Psoas muscle (tissue), 7 donors: ENCODE measurements at regions not wholly inside any gene's neighbourhood (a gene's known extent, or its start where the extent isn't known, plus 50 kb on each side); places are given as distances from the start of the nearest gene placed in this dataset.

Experiments used
- ATAC-seq, 4 donors: fragments of 200-7000 bp; cut with Tn5 transposase; one replicate each; pipeline ENCODE4 v1.9.1; 2020; ENCODE audit warnings: moderate library complexity in 3 of 4, mild to moderate bottlenecking in 2 of 4
- DNase-seq, 2 donors: peaks; one replicate each; pipeline ENCODE4 v3.0.0-alpha.2; 2020
- H3K27ac ChIP-seq: fragments of 200-600 bp; one replicate; pipeline ENCODE4 v1.8.0; 2022
- H3K27me3 ChIP-seq, 3 donors: fragments of 200-600 bp in 1 of 3; one replicate each; pipeline versions ENCODE4 v1.6.1 to v1.8.0; 2013 to 2022; ENCODE audit warnings: low read length in 2 of 3, mild to moderate bottlenecking in 2 of 3, moderate library complexity in 1 of 3; ENCODE audit not compliant: insufficient read depth in 3 of 3
- H3K36me3 ChIP-seq, 2 donors: fragments of 200-600 bp in 1 of 2; one replicate each; pipeline versions ENCODE4 v1.6.1 to v1.8.0; 2013 to 2022; ENCODE audit warnings: low read depth in 1 of 2, mild to moderate bottlenecking in 1 of 2, moderate library complexity in 1 of 2; ENCODE audit not compliant: insufficient read depth in 1 of 2
- H3K4me1 ChIP-seq: fragments of 200-600 bp; one replicate; pipeline ENCODE4 v1.8.0; 2022
- H3K4me3 ChIP-seq: fragments of 200-600 bp; one replicate; pipeline ENCODE4 v1.8.0; 2022; ENCODE audit warnings: mild to moderate bottlenecking
- H3K9me3 ChIP-seq: fragments of 200-600 bp; one replicate; pipeline ENCODE4 v1.8.0; 2022
- WGBS, 3 donors: extraction: QIAGEN DNeasy Blood & Tissue Kit; methylation state at CpG; one replicate each; pipeline versions ENCODE4 v1.1.6 to v1.1.7; 2013; 5-methylcytosine and 5-hydroxymethylcytosine counted together
- intact Hi-C, 2 donors: fragments of 100-400 bp; cut with DNase I; formaldehyde crosslinking; loops; one replicate each; pipeline versions ENCODE4 v1.11.0 to v1.14.2; 2022
- TF ChIP-seq, protein P1 (sequence below): fragments of 200-600 bp; IDR thresholded peaks from one replicate; pipeline ENCODE4 v1.8.0; 2022; ENCODE audit warnings: antibody characterized with exemption
- donor health status: healthy with polysubstance abuse.
- donor health status: DM: no; HTN: no; CAD: no; lungs with moderate emphysema.
- donor health status: Bipolar disorder and iron deficiency.
- donor health status: healthy.
- donor health status: DM: yes; HTN: yes; CAD: no.
- donor health status: DM: no; HTN: no; CAD: no.
- donor health status: DM: yes; HTN: yes; CAD: no.

DNA sequence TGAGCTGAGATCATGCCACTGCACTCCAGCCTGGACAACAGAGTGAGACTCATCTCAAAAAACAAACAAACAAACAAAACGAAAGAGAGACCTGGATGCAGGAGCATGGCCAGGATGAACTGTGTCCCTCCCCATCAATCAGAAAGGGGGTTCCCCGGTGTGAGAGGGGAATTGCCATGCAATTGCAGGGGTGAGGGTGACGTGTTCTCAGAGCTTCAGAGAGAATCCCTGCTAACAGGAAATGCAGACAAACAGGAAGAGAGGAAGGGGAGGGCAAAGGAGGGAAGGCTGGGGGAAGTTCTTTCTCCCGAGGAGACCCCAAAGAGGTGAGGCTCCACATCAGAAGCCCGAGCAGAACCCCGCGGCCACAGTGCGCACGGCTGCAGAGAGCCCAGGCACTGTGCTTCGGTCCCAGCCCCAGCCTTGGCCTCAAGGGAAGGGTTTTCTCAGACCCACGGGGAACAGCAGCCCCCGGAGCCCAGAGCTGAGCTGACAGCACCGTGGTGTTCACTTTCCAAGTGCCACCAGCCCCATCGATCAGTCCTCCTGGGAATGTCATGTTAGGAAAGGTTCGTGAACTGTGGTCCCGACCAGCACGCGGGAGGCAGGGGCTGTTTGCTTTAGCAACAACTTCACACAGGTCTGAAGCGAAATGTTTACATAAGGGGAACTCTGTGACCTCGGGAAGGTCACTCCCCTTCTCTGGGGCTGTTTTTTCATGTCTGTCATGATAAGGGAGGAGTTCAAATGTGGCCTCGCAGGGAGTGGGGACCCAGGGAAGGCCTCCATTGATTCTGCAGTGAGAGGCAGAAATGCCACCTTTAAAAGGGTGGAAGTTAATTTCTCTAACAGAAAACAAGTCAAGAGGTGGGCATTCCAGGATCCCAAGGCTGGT, 108.0 kb upstream of the ANO1 start:
- Histone ChIP-seq H3K27ac (no peak overlapping the region), H3K4me1 (no peaks in the 10 kb centered on the region), H3K36me3 (no peaks in the 10 kb centered on the region), H3K27me3 (peaks cover 0 to 33% (median 8%) of the 10 kb centered on the region in 3 donors), H3K9me3 (no peaks in the 10 kb centered on the region), H3K4me3 (no peak overlapping the region)
- no peak for DNase-seq
- TF ChIP-seq, protein P1, sequence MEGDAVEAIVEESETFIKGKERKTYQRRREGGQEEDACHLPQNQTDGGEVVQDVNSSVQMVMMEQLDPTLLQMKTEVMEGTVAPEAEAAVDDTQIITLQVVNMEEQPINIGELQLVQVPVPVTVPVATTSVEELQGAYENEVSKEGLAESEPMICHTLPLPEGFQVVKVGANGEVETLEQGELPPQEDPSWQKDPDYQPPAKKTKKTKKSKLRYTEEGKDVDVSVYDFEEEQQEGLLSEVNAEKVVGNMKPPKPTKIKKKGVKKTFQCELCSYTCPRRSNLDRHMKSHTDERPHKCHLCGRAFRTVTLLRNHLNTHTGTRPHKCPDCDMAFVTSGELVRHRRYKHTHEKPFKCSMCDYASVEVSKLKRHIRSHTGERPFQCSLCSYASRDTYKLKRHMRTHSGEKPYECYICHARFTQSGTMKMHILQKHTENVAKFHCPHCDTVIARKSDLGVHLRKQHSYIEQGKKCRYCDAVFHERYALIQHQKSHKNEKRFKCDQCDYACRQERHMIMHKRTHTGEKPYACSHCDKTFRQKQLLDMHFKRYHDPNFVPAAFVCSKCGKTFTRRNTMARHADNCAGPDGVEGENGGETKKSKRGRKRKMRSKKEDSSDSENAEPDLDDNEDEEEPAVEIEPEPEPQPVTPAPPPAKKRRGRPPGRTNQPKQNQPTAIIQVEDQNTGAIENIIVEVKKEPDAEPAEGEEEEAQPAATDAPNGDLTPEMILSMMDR = no peak
- intact Hi-C loops = no loop called here
- ATAC-seq = no peak
- 34 to 37% (median 35%) methylated on average over 21 of the region's 21 CpGs for WGBS, 3 donors

DNA sequence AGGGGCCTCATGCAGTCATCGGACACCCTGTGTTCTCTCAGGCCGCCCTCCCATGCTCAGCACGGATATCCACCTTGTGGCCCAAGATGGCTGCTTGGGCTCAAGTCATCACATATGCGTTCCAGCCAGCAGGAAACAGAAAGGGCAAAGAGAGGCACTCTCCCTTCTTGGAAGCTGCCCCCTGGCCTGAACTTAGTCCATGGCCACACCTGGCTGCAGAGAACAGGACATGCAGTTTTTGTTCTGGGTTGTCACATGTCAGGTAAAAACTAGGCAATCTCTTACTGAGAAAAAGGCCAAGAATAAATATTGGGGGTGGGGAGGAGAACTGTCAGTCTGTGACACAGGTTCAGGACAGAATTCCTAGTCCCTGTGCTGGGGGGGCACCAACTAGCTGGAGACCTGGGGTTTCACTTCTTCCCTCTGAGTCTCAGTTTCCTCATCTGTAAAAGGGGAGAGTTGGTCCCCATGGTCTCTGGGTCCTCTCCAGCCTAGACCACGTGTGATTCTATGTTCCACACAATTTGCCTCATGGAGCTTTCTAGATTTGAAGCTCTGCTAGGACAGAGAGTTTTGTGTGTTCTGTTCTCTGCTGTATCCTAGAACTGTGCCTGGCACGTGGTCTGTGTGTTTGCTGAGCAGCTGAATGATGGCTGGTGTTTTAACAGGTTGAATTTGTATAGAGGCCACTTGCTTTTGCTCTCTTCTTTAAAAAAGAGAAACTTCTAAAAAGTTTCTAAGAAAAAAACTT, 107.2 kb upstream of the ANO1 start:
- Histone ChIP-seq H3K27me3 (peaks cover 0 to 33% (median 7%) of the 10 kb centered on the region in 3 donors), H3K4me1 (no peaks in the 10 kb centered on the region), H3K36me3 (no peaks in the 10 kb centered on the region), H3K4me3 (no peak overlapping the region), H3K9me3 (no peaks in the 10 kb centered on the region), H3K27ac (no peak overlapping the region)
- TF ChIP-seq, protein P1 = no peak
- 83 to 88% (median 86%) methylated on average over 6 of the region's 6 CpGs for WGBS, 3 donors
- DNase-seq (no peak), ATAC-seq (no peak)
- intact Hi-C loops = no loop called here

DNA sequence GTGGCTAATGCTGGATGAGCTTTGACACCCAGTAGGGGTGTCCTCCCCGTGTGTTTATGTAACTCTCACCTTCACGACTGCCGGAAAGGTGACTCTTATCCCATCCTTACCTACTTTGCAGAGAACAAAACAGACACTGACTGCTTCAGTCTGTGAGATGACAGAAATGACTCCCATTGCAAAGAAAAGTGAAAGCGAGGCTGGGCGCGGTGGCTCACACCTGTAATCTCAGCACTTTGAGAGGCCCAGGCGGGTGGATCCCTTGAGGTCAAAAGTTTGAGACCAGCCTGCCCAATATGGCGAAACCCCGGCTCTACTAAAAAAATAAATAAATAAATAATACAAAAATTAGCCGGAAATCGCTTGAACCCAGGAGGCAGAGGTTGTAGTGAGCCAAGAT, 106.4 kb upstream of the ANO1 start:
- intact Hi-C loops = no loop called here
- Histone ChIP-seq H3K4me1 (no peaks in the 10 kb centered on the region), H3K36me3 (no peaks in the 10 kb centered on the region), H3K27ac (no peak overlapping the region), H3K4me3 (no peak overlapping the region), H3K27me3 (peaks cover 0 to 33% (median 7%) of the 10 kb centered on the region in 3 donors), H3K9me3 (no peaks in the 10 kb centered on the region)
- WGBS, 3 donors = 91 to 94% (median 91%) methylated on average over 11 of the region's 11 CpGs
- DNase-seq (no peak), ATAC-seq (no peak)
- TF ChIP-seq, protein P1 = no peak

DNA sequence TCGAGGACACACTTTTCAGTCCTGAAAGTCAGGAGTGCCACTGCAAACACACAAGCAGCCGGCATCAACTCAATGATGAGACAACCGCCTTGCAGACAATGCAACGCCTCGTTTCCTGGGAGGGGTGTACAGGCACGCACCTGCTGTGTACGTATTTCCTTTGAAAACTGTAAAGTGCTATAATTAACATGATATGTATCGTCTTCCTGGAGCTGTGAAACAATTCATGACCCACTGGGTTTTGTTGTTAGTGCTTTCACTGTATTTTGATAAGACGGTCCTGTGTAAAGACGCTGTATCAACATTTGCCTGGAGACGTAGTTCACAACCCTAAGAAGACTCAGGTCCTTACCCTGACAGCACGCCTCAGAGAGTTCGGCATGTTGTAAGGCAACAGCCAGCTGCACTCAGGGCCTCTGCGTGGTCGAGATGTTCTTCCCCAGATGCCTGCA, 105.7 kb upstream of the ANO1 start:
- WGBS, 3 donors = 66 to 69% (median 69%) methylated on average over 15 of the region's 15 CpGs
- H3K27me3 ChIP-seq = peaks cover 0 to 33% (median 7%) of the 10 kb centered on the region in 3 donors

More for the DNA sequence above, 105.7 kb upstream of the ANO1 start:
- Histone ChIP-seq H3K4me3 (no peak overlapping the region), H3K4me1 (no peaks in the 10 kb centered on the region), H3K9me3 (no peaks in the 10 kb centered on the region), H3K36me3 (no peaks in the 10 kb centered on the region), H3K27ac (no peak overlapping the region)
- TF ChIP-seq, protein P1 = no peak
- no peak for ATAC-seq
- intact Hi-C loops = no loop called here
- DNase-seq = no peak
